HEK293 (cell line): ENCODE measurements at regions not wholly inside any gene's neighbourhood (a gene's known extent, or its start where the extent isn't known, plus 50 kb on each side); places are given as distances from the start of the nearest gene placed in this dataset.
"Not testable (repeated sequence)": the region's sequence is repeated elsewhere in the genome, so short reads cannot be mapped to it uniquely, and the experiment has no call there.

Experiments
- CTCF ChIA-PET: fragments of 350-600 bp; formaldehyde crosslinking; extraction: SDS; loops from one replicate; lab custom pipeline; 2021; ENCODE audit warnings: antibody characterized with exemption; lab: Yijun Ruan, JAX
- POLR2A ChIA-PET: fragments of 300-600 bp; formaldehyde crosslinking; extraction: SDS; loops from one replicate; lab custom pipeline; 2020; ENCODE audit warnings: antibody characterized with exemption, inconsistent platforms; lab: Yijun Ruan, JAX
- H3K27ac ChIP-seq: fragments of 200-500 bp; sonication (Bioruptor generic); 2 replicates; pipeline ENCODE4 v1.5.1; 2014; ENCODE audit warnings: low read depth, low read length, control low read depth, inconsistent platforms; ENCODE audit errors: extremely low read depth
- H3K36me3 ChIP-seq, 2 experiments: fragments of 200-500 bp in 1 of 2; sonication (Bioruptor generic) in 1 of 2; 1 replicate in 1 of 2; 2 replicates in 1 of 2; pipeline ENCODE4 v1.5.1; 2014 to 2017; ENCODE audit warnings: inconsistent platforms in 2 of 2, low read length in 2 of 2; ENCODE audit not compliant: control insufficient read depth in 2 of 2, insufficient read depth in 1 of 2
- H3K4me1 ChIP-seq: fragments of 200-500 bp; sonication (Bioruptor generic); 2 replicates; pipeline ENCODE4 v1.5.1; 2014; ENCODE audit warnings: mild to moderate bottlenecking, low read length, inconsistent platforms; ENCODE audit not compliant: control insufficient read depth, insufficient read depth
- H3K4me3 ChIP-seq: 2 replicates; pipeline ENCODE4 v1.5.1; 2011; ENCODE audit warnings: low read depth, mild to moderate bottlenecking, control low read depth, low read length, moderate library complexity
- H3K9me3 ChIP-seq: fragments of 200-500 bp; sonication (Bioruptor generic); 2 replicates; pipeline ENCODE4 v1.5.1; 2014; ENCODE audit warnings: low read depth, low read length, inconsistent platforms; ENCODE audit not compliant: control insufficient read depth, insufficient read depth
- GLI2 ChIP-seq: fragments of 450-650 bp; formaldehyde crosslinking; IDR thresholded peaks from 2 replicates; pipeline ENCODE4; 2017; ENCODE audit warnings: missing biosample characterization, missing genetic modification characterization, low read depth, borderline replicate concordance
- MYNN ChIP-seq: fragments of 450-650 bp; formaldehyde crosslinking; IDR thresholded peaks from 2 replicates; pipeline ENCODE4 v1.5.1; 2016; ENCODE audit warnings: missing biosample characterization, missing genetic modification characterization, borderline replicate concordance
- ZBTB11 ChIP-seq: fragments of 450-650 bp; formaldehyde crosslinking; conservative IDR thresholded peaks from 2 replicates; pipeline ENCODE4 v1.5.1; 2016; ENCODE audit warnings: low read depth, missing biosample characterization, missing genetic modification characterization
- ZBTB21 ChIP-seq: fragments of 450-650 bp; formaldehyde crosslinking; IDR thresholded peaks from 2 replicates; pipeline ENCODE4 v1.5.1; 2017; ENCODE audit warnings: missing biosample characterization, missing genetic modification characterization
- ZBTB8A ChIP-seq: fragments of 450-650 bp; formaldehyde crosslinking; IDR thresholded peaks from 2 replicates; pipeline ENCODE4 v1.5.1; 2016; ENCODE audit warnings: missing biosample characterization, missing genetic modification characterization
- ZNF140 ChIP-seq: fragments of 450-650 bp; formaldehyde crosslinking; IDR thresholded peaks from 2 replicates; pipeline ENCODE4 v1.5.1; 2016; ENCODE audit warnings: missing biosample characterization, missing genetic modification characterization
- ZNF202 ChIP-seq: fragments of 450-650 bp; formaldehyde crosslinking; IDR thresholded peaks from 2 replicates; pipeline ENCODE4 v1.5.1; 2016; ENCODE audit warnings: missing biosample characterization, missing genetic modification characterization, borderline replicate concordance
- ZNF266 ChIP-seq: fragments of 450-650 bp; formaldehyde crosslinking; IDR thresholded peaks from 2 replicates; pipeline ENCODE4 v1.5.1; 2016; ENCODE audit warnings: missing biosample characterization, missing genetic modification characterization, low read depth
- ZNF341 ChIP-seq: fragments of 450-650 bp; formaldehyde crosslinking; IDR thresholded peaks from 2 replicates; pipeline ENCODE4; 2016; ENCODE audit warnings: low read depth, missing biosample characterization, missing genetic modification characterization
- ZNF394 ChIP-seq: fragments of 450-650 bp; formaldehyde crosslinking; IDR thresholded peaks from 2 replicates; pipeline ENCODE4 v1.5.1; 2016; ENCODE audit warnings: missing biosample characterization, missing genetic modification characterization, mild to moderate bottlenecking, moderate library complexity, borderline replicate concordance
- ZNF426 ChIP-seq: fragments of 450-650 bp; formaldehyde crosslinking; IDR thresholded peaks from 2 replicates; pipeline ENCODE4 v1.5.1; 2017; ENCODE audit warnings: missing biosample characterization, missing genetic modification characterization, mild to moderate bottlenecking, inconsistent platforms, moderate library complexity
- ZNF433 ChIP-seq: fragments of 450-650 bp; formaldehyde crosslinking; IDR thresholded peaks from 2 replicates; pipeline ENCODE4 v1.5.1; 2016; ENCODE audit warnings: missing biosample characterization, missing genetic modification characterization, low read depth
- ZNF510 ChIP-seq: fragments of 450-650 bp; formaldehyde crosslinking; IDR thresholded peaks from 2 replicates; pipeline ENCODE4 v1.5.1; 2018; ENCODE audit warnings: mild to moderate bottlenecking, missing genetic modification characterization, missing biosample characterization; ENCODE audit not compliant: insufficient replicate concordance
- ZNF529 ChIP-seq: fragments of 450-650 bp; formaldehyde crosslinking; IDR thresholded peaks from 2 replicates; pipeline ENCODE4 v1.5.1; 2017; ENCODE audit warnings: missing genetic modification characterization, missing biosample characterization; ENCODE audit not compliant: insufficient replicate concordance
- ZNF560 ChIP-seq: fragments of 450-650 bp; formaldehyde crosslinking; IDR thresholded peaks from 2 replicates; pipeline ENCODE4 v1.5.1; 2017; ENCODE audit warnings: missing biosample characterization, missing genetic modification characterization, borderline replicate concordance
- ZNF580 ChIP-seq: fragments of 450-650 bp; formaldehyde crosslinking; IDR thresholded peaks from 2 replicates; pipeline ENCODE4 v1.5.1; 2016; ENCODE audit warnings: missing biosample characterization, missing genetic modification characterization
- ZNF664 ChIP-seq: fragments of 450-650 bp; formaldehyde crosslinking; IDR thresholded peaks from 2 replicates; pipeline ENCODE4 v1.5.1; 2016; ENCODE audit warnings: missing biosample characterization, missing genetic modification characterization
- ZXDB ChIP-seq: fragments of 450-650 bp; formaldehyde crosslinking; IDR thresholded peaks from 2 replicates; pipeline ENCODE4 v1.5.1; 2016; ENCODE audit warnings: missing biosample characterization, missing genetic modification characterization
- TF ChIP-seq, protein P1 (sequence below): fragments of 450-650 bp; formaldehyde crosslinking; conservative IDR thresholded peaks from 2 replicates; pipeline ENCODE4 v1.5.1; 2016; ENCODE audit warnings: low read depth, missing biosample characterization, missing genetic modification characterization
- TF ChIP-seq, protein P2 (sequence below): fragments of 450-650 bp; formaldehyde crosslinking; IDR thresholded peaks from 2 replicates; pipeline ENCODE4 v1.5.1; 2016; ENCODE audit warnings: missing biosample characterization, missing genetic modification characterization

DNA sequence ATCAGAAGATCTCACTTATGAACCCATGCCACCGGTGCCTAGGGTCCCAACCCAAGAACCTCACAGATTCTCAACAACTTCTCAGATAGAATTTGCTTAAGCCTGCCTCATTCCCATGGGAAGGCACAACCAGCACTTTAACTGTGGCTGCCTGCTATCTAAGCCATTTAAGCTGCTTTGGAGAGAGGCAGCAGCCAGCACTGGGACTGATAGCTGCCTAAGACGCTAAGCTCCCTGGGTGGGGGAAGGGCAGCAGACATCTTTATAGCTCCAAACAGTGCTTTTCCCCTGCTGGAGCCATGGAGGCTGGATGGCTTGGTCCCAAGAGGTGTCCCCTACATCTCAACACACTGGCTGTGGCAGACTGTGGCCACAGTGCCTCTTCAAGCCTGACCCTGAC is 1268.6 kb downstream of the FAM133A start:
- ChIA-PET POLR2A (no interaction called here), CTCF (no interaction called here)
- Histone ChIP-seq H3K4me1 (no peaks in the 10 kb centered on the region), H3K4me3 (no peak overlapping the region), H3K27ac (no peak overlapping the region), H3K36me3 (no peaks in the 10 kb centered on the region), H3K9me3 (peaks cover 3% of the 10 kb centered on the region; the same call in 1 of the 2 replicates)
- no peak for TF ChIP-seq ZNF341
- TF ChIP-seq ZBTB21 (tag by site-specific recombination): no peak
- TF ChIP-seq, protein P1, sequence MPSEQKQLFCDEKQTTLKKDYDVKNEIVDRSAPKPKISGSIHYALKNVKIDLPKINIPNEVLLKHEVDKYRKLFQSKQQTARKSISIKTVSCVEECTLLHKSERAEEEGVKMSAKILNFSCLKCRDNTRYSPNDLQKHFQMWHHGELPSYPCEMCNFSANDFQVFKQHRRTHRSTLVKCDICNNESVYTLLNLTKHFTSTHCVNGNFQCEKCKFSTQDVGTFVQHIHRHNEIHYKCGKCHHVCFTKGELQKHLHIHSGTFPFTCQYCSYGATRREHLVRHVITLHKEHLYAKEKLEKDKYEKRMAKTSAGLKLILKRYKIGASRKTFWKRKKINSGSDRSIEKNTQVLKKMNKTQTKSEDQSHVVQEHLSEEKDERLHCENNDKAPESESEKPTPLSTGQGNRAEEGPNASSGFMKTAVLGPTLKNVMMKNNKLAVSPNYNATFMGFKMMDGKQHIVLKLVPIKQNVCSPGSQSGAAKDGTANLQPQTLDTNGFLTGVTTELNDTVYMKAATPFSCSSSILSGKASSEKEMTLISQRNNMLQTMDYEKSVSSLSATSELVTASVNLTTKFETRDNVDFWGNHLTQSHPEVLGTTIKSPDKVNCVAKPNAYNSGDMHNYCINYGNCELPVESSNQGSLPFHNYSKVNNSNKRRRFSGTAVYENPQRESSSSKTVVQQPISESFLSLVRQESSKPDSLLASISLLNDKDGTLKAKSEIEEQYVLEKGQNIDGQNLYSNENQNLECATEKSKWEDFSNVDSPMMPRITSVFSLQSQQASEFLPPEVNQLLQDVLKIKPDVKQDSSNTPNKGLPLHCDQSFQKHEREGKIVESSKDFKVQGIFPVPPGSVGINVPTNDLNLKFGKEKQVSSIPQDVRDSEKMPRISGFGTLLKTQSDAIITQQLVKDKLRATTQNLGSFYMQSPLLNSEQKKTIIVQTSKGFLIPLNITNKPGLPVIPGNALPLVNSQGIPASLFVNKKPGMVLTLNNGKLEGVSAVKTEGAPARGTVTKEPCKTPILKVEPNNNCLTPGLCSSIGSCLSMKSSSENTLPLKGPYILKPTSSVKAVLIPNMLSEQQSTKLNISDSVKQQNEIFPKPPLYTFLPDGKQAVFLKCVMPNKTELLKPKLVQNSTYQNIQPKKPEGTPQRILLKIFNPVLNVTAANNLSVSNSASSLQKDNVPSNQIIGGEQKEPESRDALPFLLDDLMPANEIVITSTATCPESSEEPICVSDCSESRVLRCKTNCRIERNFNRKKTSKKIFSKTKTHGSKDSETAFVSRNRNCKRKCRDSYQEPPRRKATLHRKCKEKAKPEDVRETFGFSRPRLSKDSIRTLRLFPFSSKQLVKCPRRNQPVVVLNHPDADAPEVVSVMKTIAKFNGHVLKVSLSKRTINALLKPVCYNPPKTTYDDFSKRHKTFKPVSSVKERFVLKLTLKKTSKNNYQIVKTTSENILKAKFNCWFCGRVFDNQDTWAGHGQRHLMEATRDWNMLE (tag by site-specific recombination): no peak

- POLR2A ChIA-PET, H3K36me3 ChIP-seq: not testable (repeated sequence)
- CTCF ChIA-PET: interaction anchor here (0.6 kb wide), 1 partner anchor 1059 kb away, joined by 4 read pairs; no protein-coding TSS in a partner anchor
- peak; percentile 63 for TF ChIP-seq ZNF529 (tag by site-specific recombination)
- TF ChIP-seq, protein P2, sequence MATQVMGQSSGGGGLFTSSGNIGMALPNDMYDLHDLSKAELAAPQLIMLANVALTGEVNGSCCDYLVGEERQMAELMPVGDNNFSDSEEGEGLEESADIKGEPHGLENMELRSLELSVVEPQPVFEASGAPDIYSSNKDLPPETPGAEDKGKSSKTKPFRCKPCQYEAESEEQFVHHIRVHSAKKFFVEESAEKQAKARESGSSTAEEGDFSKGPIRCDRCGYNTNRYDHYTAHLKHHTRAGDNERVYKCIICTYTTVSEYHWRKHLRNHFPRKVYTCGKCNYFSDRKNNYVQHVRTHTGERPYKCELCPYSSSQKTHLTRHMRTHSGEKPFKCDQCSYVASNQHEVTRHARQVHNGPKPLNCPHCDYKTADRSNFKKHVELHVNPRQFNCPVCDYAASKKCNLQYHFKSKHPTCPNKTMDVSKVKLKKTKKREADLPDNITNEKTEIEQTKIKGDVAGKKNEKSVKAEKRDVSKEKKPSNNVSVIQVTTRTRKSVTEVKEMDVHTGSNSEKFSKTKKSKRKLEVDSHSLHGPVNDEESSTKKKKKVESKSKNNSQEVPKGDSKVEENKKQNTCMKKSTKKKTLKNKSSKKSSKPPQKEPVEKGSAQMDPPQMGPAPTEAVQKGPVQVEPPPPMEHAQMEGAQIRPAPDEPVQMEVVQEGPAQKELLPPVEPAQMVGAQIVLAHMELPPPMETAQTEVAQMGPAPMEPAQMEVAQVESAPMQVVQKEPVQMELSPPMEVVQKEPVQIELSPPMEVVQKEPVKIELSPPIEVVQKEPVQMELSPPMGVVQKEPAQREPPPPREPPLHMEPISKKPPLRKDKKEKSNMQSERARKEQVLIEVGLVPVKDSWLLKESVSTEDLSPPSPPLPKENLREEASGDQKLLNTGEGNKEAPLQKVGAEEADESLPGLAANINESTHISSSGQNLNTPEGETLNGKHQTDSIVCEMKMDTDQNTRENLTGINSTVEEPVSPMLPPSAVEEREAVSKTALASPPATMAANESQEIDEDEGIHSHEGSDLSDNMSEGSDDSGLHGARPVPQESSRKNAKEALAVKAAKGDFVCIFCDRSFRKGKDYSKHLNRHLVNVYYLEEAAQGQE (tag by site-specific recombination): peak; percentile 32; the same call in 1 of the 2 replicates
- TF ChIP-seq ZBTB8A (tag by site-specific recombination): peak; percentile 70; the same call in 1 of the 2 replicates
- TF ChIP-seq ZNF140 (tag by site-specific recombination): peak; percentile 92; the same call in 1 of the 2 replicates
- 0 out of 2 replicates have a peak, but pooled peaks have one; percentile 34 for TF ChIP-seq ZNF580 (tag by site-specific recombination)
- TF ChIP-seq ZNF560 (tag by site-specific recombination): 0 out of 2 replicates have a peak, but pooled peaks have one; percentile 29
- peak; percentile 81; the same call in 1 of the 2 replicates for TF ChIP-seq ZNF394 (tag by site-specific recombination)
- TF ChIP-seq MYNN (tag by site-specific recombination): peak; percentile 31; the same call in 1 of the 2 replicates
- TF ChIP-seq ZNF266 (tag by site-specific recombination): 0 out of 2 replicates have a peak, but pooled peaks have one; percentile 23
- peak; percentile 91 for TF ChIP-seq ZNF426 (tag by site-specific recombination)
- TF ChIP-seq ZNF510 (tag by site-specific recombination): peak; percentile 84
- peak; percentile 33; the same call in 1 of the 2 replicates for TF ChIP-seq GLI2 (tag by site-specific recombination)
- TF ChIP-seq ZNF202 (tag by site-specific recombination): peak; percentile 70; the same call in 1 of the 2 replicates
- TF ChIP-seq ZBTB11: peak; percentile 83
- TF ChIP-seq ZNF433: 0 out of 2 replicates have a peak, but pooled peaks have one; percentile 36
- TF ChIP-seq ZXDB: peak; percentile 66
- TF ChIP-seq ZNF664 (tag by site-specific recombination): 0 out of 2 replicates have a peak, but pooled peaks have one; percentile 24
Measured at GRCh38 chrX:94946137-94946536, 1272.1 kb downstream of the FAM133A start.

More at GRCh38 chrX:94946137-94946536, 1272.1 kb downstream of the FAM133A start:
- not testable (repeated sequence) for H3K27ac ChIP-seq, H3K9me3 ChIP-seq, H3K4me1 ChIP-seq, H3K4me3 ChIP-seq
